ENCODE measurements at regions not wholly inside any gene's neighbourhood (a gene's known extent, or its start where the extent isn't known, plus 50 kb on each side); places are given as distances from the start of the nearest gene placed in this dataset.
A peak's percentile ranks its signal among the peaks of the same experiment; 100 is the strongest.

GRCh38 chr2:7773362-7774360 lies 856.4 kb downstream of the RNF144A start:
- DNase-seq = peak; percentile 70 to 72

- DNase-seq = no peak
Measured at GRCh38 chr2:7774481-7774880, 857.3 kb downstream of the RNF144A start.

- DNase-seq = no peak
Measured at GRCh38 chr2:7777668-7778067, 860.5 kb downstream of the RNF144A start.

- no peak for DNase-seq
Measured at GRCh38 chr2:7780321-7780720, 863.1 kb downstream of the RNF144A start.

- DNase-seq = no peak
Measured at GRCh38 chr2:7785700-7786099, 868.5 kb downstream of the RNF144A start.

- DNase-seq = no peak
Measured at GRCh38 chr2:7788736-7789135, 871.5 kb downstream of the RNF144A start.

- no peak for DNase-seq
Measured at GRCh38 chr2:7792031-7792651, 874.9 kb downstream of the RNF144A start.

- DNase-seq = no peak
Measured at GRCh38 chr2:7795778-7796563, 878.8 kb downstream of the RNF144A start.

GRCh38 chr2:7800031-7800430 lies 881.8 kb upstream of the ID2 start:
- no peak for DNase-seq

GRCh38 chr2:7801212-7801611 lies 880.6 kb upstream of the ID2 start:
- DNase-seq = no peak

GRCh38 chr2:7803515-7803914 lies 878.3 kb upstream of the ID2 start:
- no peak for DNase-seq

- no peak for DNase-seq
Measured at GRCh38 chr2:7809640-7810039, 872.2 kb upstream of the ID2 start.

- no peak for DNase-seq
Measured at GRCh38 chr2:7811073-7811472, 870.8 kb upstream of the ID2 start.

GRCh38 chr2:7812231-7812995 lies 869.4 kb upstream of the ID2 start:
- DNase-seq = no peak

GRCh38 chr2:7813541-7814292 lies 868.1 kb upstream of the ID2 start:
- no peak for DNase-seq

- no peak for DNase-seq
Measured at GRCh38 chr2:7815726-7816125, 866.1 kb upstream of the ID2 start.

- DNase-seq = no peak
Measured at GRCh38 chr2:7816233-7816632, 865.6 kb upstream of the ID2 start.

- DNase-seq = no peak
Measured at GRCh38 chr2:7816944-7817343, 864.9 kb upstream of the ID2 start.

GRCh38 chr2:7819316-7819715 lies 862.5 kb upstream of the ID2 start:
- DNase-seq = no peak

GRCh38 chr2:7819850-7820249 lies 862.0 kb upstream of the ID2 start:
- DNase-seq = no peak

- no peak for DNase-seq
Measured at GRCh38 chr2:7824211-7824610, 857.6 kb upstream of the ID2 start.
